Panc1 (cell line): ENCODE measurements at regions not wholly inside any gene's neighbourhood (a gene's known extent, or its start where the extent isn't known, plus 50 kb on each side); places are given as distances from the start of the nearest gene placed in this dataset.

Experiments used
- ATAC-seq: fragments of 200-7000 bp; cut with Tn5 transposase; 2 replicates; pipeline ENCODE4 v1.9.1; 2020; ENCODE audit warnings: mild to moderate bottlenecking, moderate library complexity
- BruUV-seq: library from RNA; stranded (reverse); fragments of 400-500 nt; replicated peaks from 2 replicates; lab custom pipeline; 2021; lab: Mats Ljungman, UMichigan
- CTCF ChIA-PET: fragments of 300-600 bp; sonication (Branson Sonifier 250); formaldehyde crosslinking; loops from one replicate; lab custom pipeline; 2022; ENCODE audit warnings: antibody characterized with exemption; lab: Charles Lee
- POLR2A ChIA-PET: fragments of 300-600 bp; sonication (Branson Sonifier 250); formaldehyde crosslinking; loops from one replicate; lab custom pipeline; 2022; ENCODE audit warnings: antibody characterized with exemption; lab: Charles Lee
- DNase-seq: peaks from one replicate; pipeline ENCODE4 v3.0.0-alpha.2; 2010; ENCODE audit warnings: low read depth, low spot score
- H3K27ac ChIP-seq: 2 replicates; pipeline ENCODE4 v1.5.1; 2011; ENCODE audit warnings: mild to moderate bottlenecking, low read length, inconsistent platforms
- H3K27me3 ChIP-seq: fragments of 200-500 bp; sonication (Bioruptor generic); 2 replicates; pipeline ENCODE4 v1.6.0; 2014; ENCODE audit warnings: low read length, inconsistent platforms; ENCODE audit not compliant: control insufficient read depth, insufficient read depth
- H3K36me3 ChIP-seq: fragments of 200-500 bp; sonication (Bioruptor generic); 2 replicates; pipeline ENCODE4 v1.5.1; 2014; ENCODE audit warnings: inconsistent platforms, mild to moderate bottlenecking, low read length, moderate library complexity; ENCODE audit not compliant: control insufficient read depth, insufficient read depth
- H3K4me1 ChIP-seq: 2 replicates; pipeline ENCODE4 v1.5.1; 2011; ENCODE audit warnings: inconsistent platforms, mild to moderate bottlenecking, low read length, moderate library complexity; ENCODE audit not compliant: control insufficient read depth, insufficient read depth
- H3K4me3 ChIP-seq, 2 experiments: 2 replicates each; pipeline ENCODE4 v1.5.1; 2011 to 2012; ENCODE audit warnings: low read depth in 2 of 2, low read length in 2 of 2, mild to moderate bottlenecking in 2 of 2, inconsistent platforms in 1 of 2, moderate library complexity in 1 of 2
- H3K9me3 ChIP-seq: fragments of 200-500 bp; sonication (Bioruptor generic); 2 replicates; pipeline ENCODE4 v1.5.1; 2014; ENCODE audit warnings: low read depth, mild to moderate bottlenecking, inconsistent platforms, low read length, moderate library complexity; ENCODE audit not compliant: control insufficient read depth, insufficient read depth
- CTCF ChIP-seq: fragments of 450-650 bp; IDR thresholded peaks from 2 replicates; pipeline ENCODE4 v1.5.1; 2017; ENCODE audit warnings: mild to moderate bottlenecking
- POLR2AphosphoS5 ChIP-seq: IDR thresholded peaks from 2 replicates; pipeline ENCODE4 v1.6.1; 2012; ENCODE audit warnings: mild to moderate bottlenecking, low read depth, low read length, moderate library complexity
- REST ChIP-seq, 2 experiments: IDR thresholded peaks; 2 replicates each; pipeline ENCODE4 v1.6.1; 2011 to 2012; ENCODE audit warnings: low read depth in 2 of 2, control low read depth in 1 of 2, low read length in 1 of 2, mild to moderate bottlenecking in 1 of 2, moderate library complexity in 1 of 2; ENCODE audit not compliant: insufficient read depth in 1 of 2
- SIN3A ChIP-seq: IDR thresholded peaks from 2 replicates; pipeline ENCODE4 v1.6.1; 2012; ENCODE audit warnings: low read depth, mild to moderate bottlenecking, low read length, moderate library complexity, borderline replicate concordance; ENCODE audit not compliant: insufficient read depth
- TCF7L2 ChIP-seq: IDR thresholded peaks from 2 replicates; pipeline ENCODE4 v1.6.1; 2011; ENCODE audit warnings: mild to moderate bottlenecking, low read depth, low read length, inconsistent platforms
- in situ Hi-C: cut with HindIII; loops from 2 replicates; pipeline ENCODE4 v1.10.0; 2016; ENCODE audit warnings: low sequenced_read_pairs, low pct_unique_long_range_greater_than_20kb
- intact Hi-C: fragments of 100-400 bp; cut with micrococcal nuclease; formaldehyde crosslinking; loops from one replicate; pipeline ENCODE4 v1.10.0; 2022; ENCODE audit not compliant: unreplicated experiment

DNA sequence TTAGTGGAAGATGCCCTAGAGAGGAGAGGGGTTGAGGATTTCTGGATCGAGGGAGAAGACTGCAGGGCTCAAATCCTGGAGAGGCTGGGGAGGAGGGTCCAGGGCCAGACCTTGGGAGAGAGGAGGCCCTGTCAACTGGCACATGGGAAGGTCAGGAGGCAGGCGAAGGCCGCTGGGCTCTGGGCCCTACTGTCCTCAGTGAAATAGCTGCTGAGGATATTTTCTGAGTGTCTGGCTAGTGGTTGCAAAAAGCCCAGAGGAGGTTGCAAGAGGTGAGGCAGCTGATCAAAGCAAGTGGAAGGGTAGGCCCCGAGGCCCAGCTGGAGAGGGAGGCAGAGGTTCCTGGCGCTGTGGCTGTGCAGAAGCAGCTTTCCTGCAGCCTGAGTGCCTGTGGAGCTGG, 103.4 kb upstream of the MLN start:
- POLR2A ChIA-PET = no interaction called here
- Histone ChIP-seq H3K9me3 (no peaks in the 10 kb centered on the region), H3K4me1 (no peaks in the 10 kb centered on the region), H3K36me3 (no peaks in the 10 kb centered on the region), H3K27me3 (no peaks in the 10 kb centered on the region; the same call in 1 of the 2 replicates), H3K4me3 (no peak overlapping the region), H3K27ac (no peak overlapping the region)
- in situ Hi-C loops (no loop called here), intact Hi-C loops (no loop called here)
- BruUV-seq = no TSS peak
- CTCF ChIA-PET = interaction anchor here (0.7 kb wide), 1 partner anchor 12 kb away, joined by 5 read pairs; no protein-coding TSS in a partner anchor
- ATAC-seq = no peak
- TF ChIP-seq CTCF (no peak), TCF7L2 (no peak), SIN3A (no peak), POLR2AphosphoS5 (no peak), REST (IDR thresholded peaks at IDR 0.05; ENCODE audit: insufficient read depth in 1 of 2, low read depth in 2 of 2, low read length in 1 of 2) (no peak)
- DNase-seq = no peak

- intact Hi-C loops (no loop called here), in situ Hi-C loops (no loop called here)
- ChIA-PET POLR2A (no interaction called here), CTCF (no interaction called here)
- Histone ChIP-seq H3K27me3 (no peaks in the 10 kb centered on the region; the same call in 1 of the 2 replicates), H3K4me1 (no peaks in the 10 kb centered on the region), H3K27ac (no peak overlapping the region), H3K4me3 (no peak overlapping the region), H3K9me3 (no peaks in the 10 kb centered on the region), H3K36me3 (no peaks in the 10 kb centered on the region)
- DNase-seq (no peak), ATAC-seq (no peak)
- no TSS peak for BruUV-seq
- no peak for TF ChIP-seq POLR2AphosphoS5
- no peak for TF ChIP-seq REST (IDR thresholded peaks at IDR 0.05; ENCODE audit: insufficient read depth in 1 of 2, low read depth in 2 of 2, low read length in 1 of 2)
- no peak for TF ChIP-seq CTCF
- no peak for TF ChIP-seq TCF7L2
- no peak for TF ChIP-seq SIN3A
Measured at GRCh38 chr6:33906439-33906838, 102.6 kb upstream of the MLN start.
